C4-2B (cell line): ENCODE measurements at regions not wholly inside any gene's neighbourhood (a gene's known extent, or its start where the extent isn't known, plus 50 kb on each side); places are given as distances from the start of the nearest gene placed in this dataset.

Source experiments
- CTCF ChIP-seq: fragments of 450-650 bp; conservative IDR thresholded peaks from 2 replicates; pipeline ENCODE4 v1.5.1; 2017; ENCODE audit warnings: mild to moderate bottlenecking
- ZFX ChIP-seq: fragments of 450-650 bp; IDR thresholded peaks from 2 replicates; pipeline ENCODE4 v1.6.1; 2017

- TF ChIP-seq CTCF, result no peak
- no peak for TF ChIP-seq ZFX
These were observed 712.1 kb upstream of the MEF2C start for GRCh38 chr5:89595056-89595455.
